A673 (cell line): ENCODE measurements at regions not wholly inside any gene's neighbourhood (a gene's known extent, or its start where the extent isn't known, plus 50 kb on each side); places are given as distances from the start of the nearest gene placed in this dataset.

Experiments used
- BruUV-seq: library from RNA; stranded (reverse); fragments of 400-500 nt; replicated peaks from 2 replicates; lab custom pipeline; 2021; lab: Mats Ljungman, UMichigan
- CTCF ChIA-PET: fragments of 300-600 bp; sonication (Branson Sonifier 250); formaldehyde crosslinking; loops from one replicate; lab custom pipeline; 2022; ENCODE audit warnings: antibody characterized with exemption; lab: Charles Lee
- POLR2A ChIA-PET: fragments of 300-600 bp; sonication (Branson Sonifier 250); formaldehyde crosslinking; loops from one replicate; lab custom pipeline; 2022; ENCODE audit warnings: antibody characterized with exemption; ENCODE audit not compliant: low non-redundant PET; lab: Charles Lee
- DNase-seq: peaks from one replicate; pipeline ENCODE4 v3.0.0-alpha.2; 2015; ENCODE audit warnings: low spot score
- H3K27ac ChIP-seq: fragments of 200-600 bp; sonication (generic); 2 replicates; pipeline ENCODE4 v1.5.1; 2016; ENCODE audit warnings: mixed run types, low read depth, mild to moderate bottlenecking, mixed read lengths, antibody characterized with exemption, low read length; ENCODE audit not compliant: poor library complexity, severe bottlenecking
- H3K27me3 ChIP-seq: fragments of 200-600 bp; sonication (generic); replicated peaks from 2 replicates; pipeline ENCODE4 v1.6.1; 2017; ENCODE audit warnings: mixed run types, low read depth, mild to moderate bottlenecking, mixed read lengths, antibody characterized with exemption, low read length; ENCODE audit not compliant: insufficient read depth, poor library complexity
- H3K36me3 ChIP-seq: fragments of 200-600 bp; sonication (generic); 2 replicates; pipeline ENCODE4 v1.6.1; 2016; ENCODE audit warnings: mixed run types, mild to moderate bottlenecking, mixed read lengths, antibody characterized with exemption, low read length; ENCODE audit not compliant: insufficient read depth, poor library complexity, severe bottlenecking
- H3K4me1 ChIP-seq: fragments of 200-600 bp; sonication (generic); 2 replicates; pipeline ENCODE4 v1.6.1; 2017; ENCODE audit warnings: mixed run types, mild to moderate bottlenecking, mixed read lengths, antibody characterized with exemption, low read length; ENCODE audit not compliant: insufficient read depth, poor library complexity, severe bottlenecking
- H3K4me3 ChIP-seq: fragments of 200-600 bp; sonication (generic); 2 replicates; pipeline ENCODE4 v1.5.1; 2016; ENCODE audit warnings: low read depth, mixed run types, mild to moderate bottlenecking, mixed read lengths, low read length; ENCODE audit not compliant: poor library complexity, severe bottlenecking
- H3K9me3 ChIP-seq: fragments of 200-600 bp; sonication (generic); 2 replicates; pipeline ENCODE4 v1.6.1; 2016; ENCODE audit warnings: mixed run types, low read depth, mild to moderate bottlenecking, mixed read lengths, antibody characterized with exemption, low read length; ENCODE audit not compliant: poor library complexity, severe bottlenecking
- CTCF ChIP-seq: fragments of 300-800, 200-600 bp; sonication (generic); conservative IDR thresholded peaks from 2 replicates; pipeline ENCODE4 v1.5.1; 2017; ENCODE audit warnings: low read depth, mild to moderate bottlenecking, antibody characterized with exemption, low read length, moderate library complexity, mixed read lengths
- EZH2 ChIP-seq: fragments of 200-600 bp; sonication (generic); IDR thresholded peaks from 2 replicates; pipeline ENCODE4 v1.6.1; 2017; ENCODE audit warnings: borderline replicate concordance, low read depth, mild to moderate bottlenecking, mixed read lengths, antibody characterized with exemption, low read length; ENCODE audit not compliant: poor library complexity, severe bottlenecking
- intact Hi-C: fragments of 100-400 bp; cut with micrococcal nuclease; formaldehyde crosslinking; loops from one replicate; pipeline ENCODE4 v1.10.0; 2022; ENCODE audit not compliant: unreplicated experiment

DNA sequence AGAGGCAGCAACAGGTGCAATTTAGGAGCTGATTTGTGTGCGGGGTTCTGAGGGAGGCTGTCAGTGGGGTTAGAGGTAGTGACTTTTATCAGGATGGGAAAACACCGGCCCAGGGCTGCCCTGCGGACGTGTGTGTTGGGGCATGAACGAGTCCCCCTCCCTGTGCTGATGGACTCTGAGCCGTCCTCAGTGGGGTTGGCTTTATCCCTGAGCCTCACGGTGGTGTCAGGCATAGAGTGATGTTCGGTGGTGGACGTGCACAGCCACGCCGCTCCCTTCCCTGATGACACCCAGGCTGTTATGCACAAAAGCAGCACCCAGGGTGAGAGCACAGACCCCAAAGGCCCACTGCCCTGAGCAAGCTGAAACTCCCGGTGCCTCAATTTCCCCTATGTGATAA, 809.1 kb downstream of the BRD1 start:
- ChIA-PET POLR2A (no interaction called here), CTCF (no interaction called here)
- Histone ChIP-seq H3K9me3 (no peaks in the 10 kb centered on the region), H3K4me1 (no peaks in the 10 kb centered on the region), H3K36me3 (no peaks in the 10 kb centered on the region), H3K27me3 (no peaks in the 10 kb centered on the region), H3K4me3 (no peak overlapping the region), H3K27ac (no peak overlapping the region)
- no TSS peak for BruUV-seq
- no peak for DNase-seq
- TF ChIP-seq CTCF (no peak), EZH2 (no peak)
- intact Hi-C loops = no loop called here

DNA sequence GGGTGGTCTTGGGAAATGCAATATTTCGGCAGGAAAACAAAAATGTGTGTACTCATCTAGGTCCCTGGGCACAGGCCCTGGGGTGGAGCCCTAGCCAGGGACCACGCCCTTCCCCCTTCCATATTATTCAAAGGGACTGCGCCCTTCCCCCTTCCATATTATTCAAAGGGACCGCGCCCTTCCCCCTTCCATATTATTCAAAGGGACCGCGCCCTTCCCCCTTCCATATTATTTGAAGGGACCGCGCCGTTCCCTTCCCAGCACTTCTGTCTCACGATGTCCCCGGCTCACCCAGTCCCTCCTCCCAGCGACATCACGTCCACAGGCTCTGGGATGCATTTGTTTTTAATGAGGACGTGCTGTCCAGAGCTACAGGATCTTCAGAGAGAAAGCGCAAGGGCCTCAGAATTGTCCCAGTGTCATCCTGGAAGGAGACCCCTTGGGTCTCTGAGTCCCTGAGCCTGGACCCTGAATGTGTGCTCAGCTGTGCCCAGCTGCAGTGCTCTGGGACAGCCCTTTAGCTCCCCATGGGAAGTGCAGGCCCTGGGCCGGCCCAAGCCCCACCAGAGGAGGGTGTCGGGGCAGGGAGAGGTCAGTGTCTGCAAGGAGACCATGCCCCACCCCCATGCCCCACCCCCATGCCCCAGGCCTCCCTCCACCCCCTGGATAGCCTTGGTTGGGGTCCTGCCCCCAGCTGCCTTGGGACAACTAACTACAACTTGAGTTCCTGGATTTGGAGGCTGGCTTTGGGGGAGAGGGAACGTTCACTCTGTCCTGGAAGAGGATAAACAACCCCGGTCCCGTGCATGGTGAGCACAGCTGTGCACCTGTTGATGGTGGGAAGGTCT, 810.0 kb downstream of the BRD1 start:
- no TSS peak for BruUV-seq
- ChIA-PET POLR2A (no interaction called here), CTCF (no interaction called here)
- no peak for DNase-seq
- no peak for TF ChIP-seq CTCF
- TF ChIP-seq EZH2 = no peak
- Histone ChIP-seq H3K4me1 (no peaks in the 10 kb centered on the region), H3K27me3 (no peaks in the 10 kb centered on the region), H3K27ac (no peak overlapping the region), H3K4me3 (no peak overlapping the region), H3K36me3 (no peaks in the 10 kb centered on the region), H3K9me3 (no peaks in the 10 kb centered on the region)
- intact Hi-C loops = no loop called here

DNA sequence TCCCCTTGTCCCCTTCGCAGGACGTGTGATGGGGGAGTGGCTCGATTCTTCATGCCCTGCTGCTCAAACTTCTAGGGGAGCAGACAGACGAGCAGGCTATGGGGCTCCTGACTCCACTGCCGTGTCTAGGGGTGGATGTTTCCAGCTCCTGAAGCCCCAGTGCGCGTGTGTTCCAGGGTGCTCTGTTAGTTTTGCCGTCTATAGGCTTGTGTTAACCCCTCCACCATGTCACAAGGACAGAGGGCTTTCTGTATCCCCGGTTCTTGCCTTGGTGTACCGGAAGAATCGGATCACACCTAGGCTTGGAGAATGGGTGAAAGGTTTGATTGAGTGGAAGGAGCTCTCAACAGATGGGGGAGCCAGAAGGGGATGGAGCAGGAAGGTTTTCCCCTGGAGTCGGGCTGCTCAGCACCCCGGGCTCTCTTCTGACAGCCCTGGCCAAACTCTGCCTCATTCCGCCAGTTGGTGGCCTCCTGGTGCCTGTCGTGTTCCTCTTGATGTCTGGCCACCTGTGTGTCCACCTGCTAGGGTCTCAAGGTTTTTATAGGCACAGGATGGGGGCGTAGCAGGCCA, 810.7 kb downstream of the BRD1 start:
- Histone ChIP-seq H3K4me1 (no peaks in the 10 kb centered on the region), H3K36me3 (no peaks in the 10 kb centered on the region), H3K27me3 (no peaks in the 10 kb centered on the region), H3K4me3 (no peak overlapping the region), H3K27ac (no peak overlapping the region), H3K9me3 (no peaks in the 10 kb centered on the region)
- TF ChIP-seq CTCF (no peak), EZH2 (no peak)
- ChIA-PET POLR2A (no interaction called here), CTCF (no interaction called here)
- no peak for DNase-seq
- no TSS peak for BruUV-seq
- intact Hi-C loops = no loop called here
